K562 (cell line): ENCODE measurements at regions not wholly inside any gene's neighbourhood (a gene's known extent, or its start where the extent isn't known, plus 50 kb on each side); places are given as distances from the start of the nearest gene placed in this dataset.

Source experiments
- ATAC-seq: fragments of 200-7000 bp; cut with Tn5 transposase; 3 replicates; pipeline ENCODE4 v1.9.1; 2020; ENCODE audit warnings: moderate library complexity
- BruUV-seq: library from RNA; stranded (reverse); fragments of 400-500 nt; replicated peaks from 2 replicates; lab custom pipeline; 2021; lab: Mats Ljungman, UMichigan
- CTCF ChIA-PET: fragments of 300-600 bp; formaldehyde crosslinking; extraction: SDS; loops from one replicate; lab custom pipeline; 2021; ENCODE audit warnings: low intra/inter-chr PET ratio; lab: Yijun Ruan, JAX
- POLR2A ChIA-PET: fragments of 300-600, 350-650 bp; sonication (Branson Sonifier 250); formaldehyde crosslinking; extraction: SDS; loops from one replicate; lab custom pipeline; 2021; ENCODE audit warnings: antibody characterized with exemption, inconsistent platforms; lab: Yijun Ruan, JAX
- DNase-seq, 4 experiments: peaks; one replicate each; pipeline versions ENCODE4 v3.0.0 to v3.0.0-alpha.2; 2011 to 2018; ENCODE audit warnings: low spot score in 3 of 4, mixed read lengths in 3 of 4; ENCODE audit errors: extremely low read depth in 1 of 4
- FAIRE-seq: peaks from 2 replicates; lab custom pipeline; 2011; peaks lifted over from hg19 to GRCh38; lab: Jason Lieb, UNC
- H2AFZ ChIP-seq: 2 replicates; pipeline ENCODE4 v1.6.0; 2011; ENCODE audit warnings: low read depth, low read length, control low read depth, inconsistent platforms
- H3K27ac ChIP-seq: fragments of 200-600 bp; 3 replicates; pipeline ENCODE4 v1.8.0; 2011; ENCODE audit warnings: low read depth, mild to moderate bottlenecking, control low read depth, inconsistent platforms, low read length, moderate library complexity, mixed read lengths; ENCODE audit errors: extremely low read depth
- H3K27me3 ChIP-seq, 2 experiments: fragments of 300-600 bp in 1 of 2; 2 replicates in 1 of 2; 3 replicates in 1 of 2; pipeline versions ENCODE4 v1.6.0 to v1.8.0; 2011; ENCODE audit warnings: inconsistent platforms in 2 of 2, low read length in 2 of 2, mild to moderate bottlenecking in 1 of 2, mixed read lengths in 1 of 2, moderate library complexity in 1 of 2; ENCODE audit not compliant: control insufficient read depth in 2 of 2, insufficient read depth in 2 of 2
- H3K36me3 ChIP-seq: fragments of 300-600 bp; 3 replicates; pipeline ENCODE4 v1.8.0; 2011; ENCODE audit warnings: mild to moderate bottlenecking, low read length, inconsistent platforms; ENCODE audit not compliant: control insufficient read depth, insufficient read depth
- H3K4me1 ChIP-seq, 2 experiments: fragments of 200-600 bp in 1 of 2; replicated peaks in 1 of 2; 2 replicates in 1 of 2; 3 replicates in 1 of 2; pipeline versions ENCODE4 v1.5.1 to v1.8.0; 2011; ENCODE audit warnings: inconsistent platforms in 2 of 2, low read length in 2 of 2, mild to moderate bottlenecking in 1 of 2, mixed read lengths in 1 of 2, moderate library complexity in 1 of 2; ENCODE audit not compliant: control insufficient read depth in 2 of 2, insufficient read depth in 2 of 2
- H3K4me2 ChIP-seq: 2 replicates; pipeline ENCODE4 v1.6.1; 2011; ENCODE audit warnings: low read length, control low read depth, inconsistent platforms, mixed read lengths; ENCODE audit not compliant: insufficient read depth
- H3K4me3 ChIP-seq: fragments of 200-600 bp; sonication (generic), shearing (Covaris generic); 2 replicates; pipeline ENCODE4 v1.5.1; 2016; ENCODE audit warnings: control low read depth, inconsistent platforms
- H3K79me2 ChIP-seq: fragments of 200-600 bp; 3 replicates; pipeline ENCODE4 v1.8.0; 2011; ENCODE audit warnings: low read length, inconsistent platforms; ENCODE audit not compliant: control insufficient read depth, insufficient read depth
- H3K9ac ChIP-seq, 2 experiments: 2 replicates each; pipeline versions ENCODE4 v1.6.0 to v1.6.1; 2011; ENCODE audit warnings: low read depth in 2 of 2, low read length in 2 of 2, control low read depth in 1 of 2, inconsistent platforms in 1 of 2, mild to moderate bottlenecking in 1 of 2, mixed read lengths in 1 of 2; ENCODE audit not compliant: insufficient read depth in 1 of 2
- H3K9me1 ChIP-seq: one replicate; pipeline ENCODE4 v1.6.0; 2011; ENCODE audit warnings: inconsistent platforms, mild to moderate bottlenecking, low read length, moderate library complexity; ENCODE audit not compliant: control insufficient read depth, insufficient read depth
- H3K9me3 ChIP-seq: replicated peaks from 2 replicates; pipeline ENCODE4 v1.5.1; 2011; ENCODE audit warnings: low read depth, low read length, inconsistent platforms; ENCODE audit not compliant: control insufficient read depth, insufficient read depth
- H4K20me1 ChIP-seq: replicated peaks from 2 replicates; pipeline ENCODE4 v1.6.1; 2011; ENCODE audit warnings: low read length, inconsistent platforms, mixed read lengths; ENCODE audit not compliant: control insufficient read depth, insufficient read depth
- CREBBP ChIP-seq: IDR thresholded peaks from one replicate; pipeline ENCODE4 v1.6.1; 2012; ENCODE audit warnings: low read depth, mild to moderate bottlenecking, control low read depth, inconsistent platforms, low read length
- ZEB2 ChIP-seq: fragments of 450-650 bp; IDR thresholded peaks from 2 replicates; pipeline ENCODE4 v1.6.1; 2016
- ZNF212 ChIP-seq: fragments of 450-650 bp; formaldehyde crosslinking; IDR thresholded peaks from 2 replicates; pipeline ENCODE4 v1.4.0; 2020; ENCODE audit warnings: mild to moderate bottlenecking
- WGBS: fragments of 100-300 bp; shearing (Covaris generic); methylation state at CpG from one replicate; pipeline ENCODE4 v1.1.6; 2016; ENCODE audit warnings: low coverage, mixed read lengths; ENCODE audit not compliant: insufficient coverage; ENCODE audit errors: missing lambda C conversion rate; 5-methylcytosine and 5-hydroxymethylcytosine counted together
- in situ Hi-C: fragments of 300-500 bp; cut with MboI; formaldehyde crosslinking; loops from 4 replicates; pipeline ENCODE4 v1.15.0; 2018; ENCODE audit warnings: inconsistent platforms, mixed read lengths
- intact Hi-C: fragments of 100-400 bp; cut with micrococcal nuclease; formaldehyde crosslinking; loops from 2 replicates; pipeline ENCODE4 v1.14.2; 2022
- TF ChIP-seq, protein P1 (sequence below): fragments of 450-650 bp; formaldehyde crosslinking; IDR thresholded peaks from 2 replicates; pipeline ENCODE4 v1.4.0; 2020; ENCODE audit warnings: mild to moderate bottlenecking, moderate library complexity

DNA sequence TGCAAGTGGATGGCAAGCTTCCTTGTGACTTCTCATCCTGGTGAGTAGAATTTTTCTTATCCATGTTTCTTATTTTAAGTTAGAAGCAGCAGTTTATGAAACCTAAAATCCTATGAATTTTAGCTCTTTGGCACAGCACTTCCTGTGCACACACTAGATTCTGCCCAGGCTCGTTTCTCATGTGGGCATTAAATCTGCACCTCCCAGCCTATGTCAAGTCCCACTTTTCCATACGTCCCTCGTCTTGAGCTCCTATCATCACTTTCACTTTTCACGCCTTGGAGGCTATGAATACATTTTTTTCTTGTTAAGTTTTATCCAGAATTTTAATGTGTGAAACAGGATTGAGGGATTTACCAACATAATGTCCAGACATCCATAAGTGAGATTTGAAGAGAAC is 142.1 kb downstream of the MRPS6 start (continued):
- TF ChIP-seq ZEB2 (no peak), ZNF212 (CRISPR knock-in tag) (no peak)

DNA sequence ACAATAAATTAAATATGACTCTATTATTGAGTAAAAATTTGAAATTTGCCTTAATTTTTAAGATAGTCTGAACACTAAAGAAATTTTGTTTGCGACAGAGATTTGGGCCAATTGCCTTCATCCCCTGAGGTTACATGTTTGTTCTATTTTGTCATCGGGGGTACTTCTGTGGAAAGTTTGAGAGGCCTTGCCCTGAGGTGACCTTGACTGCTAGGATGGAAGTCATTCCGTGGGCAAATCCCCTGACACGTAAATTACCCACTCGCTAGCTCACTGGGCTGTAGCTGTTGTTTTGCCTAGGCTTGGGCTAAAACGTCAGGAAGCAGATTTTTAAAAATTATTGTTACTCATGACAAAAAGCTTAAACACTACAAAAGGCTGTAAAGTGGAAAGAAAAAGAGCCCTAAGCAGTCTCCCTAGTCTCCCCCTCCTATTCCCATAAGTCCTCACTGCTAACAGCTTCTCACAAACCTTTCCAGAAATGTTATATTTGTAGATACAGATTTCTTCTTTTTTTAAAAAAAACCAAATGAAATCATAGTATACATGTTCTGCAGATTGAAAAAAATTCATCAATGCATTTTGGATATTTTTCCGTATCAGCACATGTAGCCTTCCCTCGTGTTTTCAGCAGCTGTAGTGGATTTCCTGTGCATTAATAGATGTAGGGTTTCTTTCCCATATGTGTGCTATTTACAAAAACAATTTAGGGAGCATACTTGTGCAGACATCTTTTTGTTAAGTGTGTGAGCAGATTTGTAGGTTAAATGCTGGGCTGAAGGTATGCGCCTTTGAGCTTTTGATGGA is 142.7 kb downstream of the MRPS6 start:
- Histone ChIP-seq H3K36me3 (no peaks in the 10 kb centered on the region), H3K9me1 (no peaks in the 10 kb centered on the region)

More for the DNA sequence above, 142.7 kb downstream of the MRPS6 start:
- no TSS peak for BruUV-seq
- Histone ChIP-seq H3K79me2 (no peaks in the 10 kb centered on the region), H3K9ac (no peak overlapping the region), H2AFZ (no peak overlapping the region), H3K27me3 (peaks cover 12 to 13% of the 10 kb centered on the region in 2 experiments; a peak in 4 of 5 replicates), H4K20me1 (no peaks in the 10 kb centered on the region), H3K4me2 (no peak overlapping the region), H3K27ac (no peak overlapping the region), H3K9me3 (no peaks in the 10 kb centered on the region), H3K4me1 (no peaks in the 10 kb centered on the region), H3K4me3 (no peak overlapping the region)
- 13% methylated on average over 9 of the region's 9 CpGs for WGBS
- TF ChIP-seq, protein P1, sequence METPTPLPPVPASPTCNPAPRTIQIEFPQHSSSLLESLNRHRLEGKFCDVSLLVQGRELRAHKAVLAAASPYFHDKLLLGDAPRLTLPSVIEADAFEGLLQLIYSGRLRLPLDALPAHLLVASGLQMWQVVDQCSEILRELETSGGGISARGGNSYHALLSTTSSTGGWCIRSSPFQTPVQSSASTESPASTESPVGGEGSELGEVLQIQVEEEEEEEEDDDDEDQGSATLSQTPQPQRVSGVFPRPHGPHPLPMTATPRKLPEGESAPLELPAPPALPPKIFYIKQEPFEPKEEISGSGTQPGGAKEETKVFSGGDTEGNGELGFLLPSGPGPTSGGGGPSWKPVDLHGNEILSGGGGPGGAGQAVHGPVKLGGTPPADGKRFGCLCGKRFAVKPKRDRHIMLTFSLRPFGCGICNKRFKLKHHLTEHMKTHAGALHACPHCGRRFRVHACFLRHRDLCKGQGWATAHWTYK (CRISPR knock-in tag), result no peak
- peak; percentile 75 for TF ChIP-seq CREBBP
- no peak for ATAC-seq
- FAIRE-seq, result no peak
- in situ Hi-C loops (no loop called here), intact Hi-C loops (no loop called here)
- no peak for DNase-seq
- CTCF ChIA-PET, result no interaction called here
- POLR2A ChIA-PET, result interaction anchor here (1.4 to 1.5 kb wide), 2 partner anchors 10 to 11 kb away, joined by 4 read pairs; no protein-coding TSS in a partner anchor
